Glutamatergic neuron (in vitro differentiated cells): ENCODE measurements at regions not wholly inside any gene's neighbourhood (a gene's known extent, or its start where the extent isn't known, plus 50 kb on each side); places are given as distances from the start of the nearest gene placed in this dataset.

Experiments
- DNase-seq: peaks from one replicate; pipeline ENCODE4 v3.0.0; 2022
- H3K27ac Mint-ChIP-seq: one replicate; pipeline ENCODE4 v1.8.0; 2020; ENCODE audit warnings: mild to moderate bottlenecking, mixed read lengths, inconsistent platforms; ENCODE audit not compliant: unreplicated experiment
- H3K27me3 Mint-ChIP-seq: one replicate; pipeline ENCODE4 v1.8.0; 2020; ENCODE audit warnings: mild to moderate bottlenecking, moderate library complexity, mixed read lengths, inconsistent platforms; ENCODE audit not compliant: unreplicated experiment
- H3K36me3 Mint-ChIP-seq: one replicate; pipeline ENCODE4 v1.8.0; 2020; ENCODE audit warnings: mild to moderate bottlenecking, mixed read lengths, inconsistent platforms; ENCODE audit not compliant: unreplicated experiment
- H3K4me1 Mint-ChIP-seq: one replicate; pipeline ENCODE4 v1.8.0; 2020; ENCODE audit warnings: mild to moderate bottlenecking, low read depth, mixed read lengths, inconsistent platforms; ENCODE audit not compliant: unreplicated experiment
- H3K4me3 Mint-ChIP-seq: one replicate; pipeline ENCODE4 v1.8.0; 2020; ENCODE audit warnings: mild to moderate bottlenecking, mixed read lengths, inconsistent platforms; ENCODE audit not compliant: unreplicated experiment
- H3K9me3 Mint-ChIP-seq: one replicate; pipeline ENCODE4 v1.8.0; 2020; ENCODE audit warnings: mild to moderate bottlenecking, moderate library complexity, mixed read lengths, inconsistent platforms; ENCODE audit not compliant: unreplicated experiment
- TF ChIP-seq, protein P1 (sequence below): fragments of 200-600 bp; sonication (generic); IDR thresholded peaks from one replicate; pipeline ENCODE4 v1.5.0; 2021; ENCODE audit not compliant: partially characterized antibody, unreplicated experiment

DNA sequence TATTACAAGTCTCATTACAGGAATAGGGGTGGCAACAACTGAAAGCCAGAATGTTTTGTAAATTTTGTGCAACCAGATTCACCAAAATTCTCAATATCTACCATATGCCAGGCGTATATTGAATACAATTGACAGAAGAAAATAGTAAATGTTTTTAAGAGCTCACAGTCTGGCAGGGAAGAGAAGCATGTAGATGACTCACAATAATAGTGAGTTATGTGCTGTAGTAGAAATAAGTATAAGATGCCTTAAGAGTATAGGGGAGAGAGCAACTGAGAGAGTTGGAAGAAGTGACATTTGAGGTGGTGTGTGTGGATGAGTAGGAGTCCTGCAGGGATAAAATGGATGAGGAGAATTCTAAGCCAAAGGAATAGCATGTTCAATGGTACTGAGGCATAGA lies 170.5 kb upstream of the FGGY start:
- H3K27ac Mint-ChIP-seq: no peak overlapping the region
- H3K4me1 Mint-ChIP-seq: no peaks in the 10 kb centered on the region
- H3K36me3 Mint-ChIP-seq: peaks cover 5% of the 10 kb centered on the region
- peaks cover 2% of the 10 kb centered on the region for H3K9me3 Mint-ChIP-seq
- no peak overlapping the region for H3K4me3 Mint-ChIP-seq
- TF ChIP-seq, protein P1, sequence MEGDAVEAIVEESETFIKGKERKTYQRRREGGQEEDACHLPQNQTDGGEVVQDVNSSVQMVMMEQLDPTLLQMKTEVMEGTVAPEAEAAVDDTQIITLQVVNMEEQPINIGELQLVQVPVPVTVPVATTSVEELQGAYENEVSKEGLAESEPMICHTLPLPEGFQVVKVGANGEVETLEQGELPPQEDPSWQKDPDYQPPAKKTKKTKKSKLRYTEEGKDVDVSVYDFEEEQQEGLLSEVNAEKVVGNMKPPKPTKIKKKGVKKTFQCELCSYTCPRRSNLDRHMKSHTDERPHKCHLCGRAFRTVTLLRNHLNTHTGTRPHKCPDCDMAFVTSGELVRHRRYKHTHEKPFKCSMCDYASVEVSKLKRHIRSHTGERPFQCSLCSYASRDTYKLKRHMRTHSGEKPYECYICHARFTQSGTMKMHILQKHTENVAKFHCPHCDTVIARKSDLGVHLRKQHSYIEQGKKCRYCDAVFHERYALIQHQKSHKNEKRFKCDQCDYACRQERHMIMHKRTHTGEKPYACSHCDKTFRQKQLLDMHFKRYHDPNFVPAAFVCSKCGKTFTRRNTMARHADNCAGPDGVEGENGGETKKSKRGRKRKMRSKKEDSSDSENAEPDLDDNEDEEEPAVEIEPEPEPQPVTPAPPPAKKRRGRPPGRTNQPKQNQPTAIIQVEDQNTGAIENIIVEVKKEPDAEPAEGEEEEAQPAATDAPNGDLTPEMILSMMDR: no peak
- H3K27me3 Mint-ChIP-seq: peaks cover 2% of the 10 kb centered on the region
- no peak for DNase-seq

DNA sequence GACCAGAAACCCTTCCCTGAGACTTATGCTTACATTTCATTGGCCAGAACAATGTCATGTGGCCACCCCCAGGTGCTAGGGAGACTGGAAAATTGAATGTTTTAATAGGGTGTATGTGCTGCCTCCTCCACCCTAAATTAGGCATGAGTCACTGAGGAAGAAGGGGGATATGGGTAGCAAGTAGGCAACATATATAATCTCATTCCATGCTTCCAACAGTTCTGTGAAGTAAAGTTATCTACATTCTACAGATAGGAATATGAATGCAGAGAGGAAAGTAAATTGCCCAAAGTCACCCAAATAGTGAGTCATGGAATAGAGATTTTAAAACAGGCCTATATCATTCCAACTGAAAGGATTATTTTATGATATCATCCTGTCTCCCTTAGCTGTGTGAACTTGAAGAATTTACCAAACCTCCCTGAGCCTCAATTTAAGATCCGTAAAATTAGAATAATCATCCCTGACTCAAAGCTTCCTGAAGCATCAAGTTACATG lies 168.6 kb upstream of the FGGY start:
- DNase-seq: no peak
- H3K4me1 Mint-ChIP-seq: no peaks in the 10 kb centered on the region
- H3K36me3 Mint-ChIP-seq: peaks cover 5% of the 10 kb centered on the region
- H3K4me3 Mint-ChIP-seq: no peak overlapping the region
- TF ChIP-seq, protein P1: no peak
- H3K27ac Mint-ChIP-seq: no peak overlapping the region
- no peaks in the 10 kb centered on the region for H3K9me3 Mint-ChIP-seq
- peaks cover 2% of the 10 kb centered on the region for H3K27me3 Mint-ChIP-seq

DNA sequence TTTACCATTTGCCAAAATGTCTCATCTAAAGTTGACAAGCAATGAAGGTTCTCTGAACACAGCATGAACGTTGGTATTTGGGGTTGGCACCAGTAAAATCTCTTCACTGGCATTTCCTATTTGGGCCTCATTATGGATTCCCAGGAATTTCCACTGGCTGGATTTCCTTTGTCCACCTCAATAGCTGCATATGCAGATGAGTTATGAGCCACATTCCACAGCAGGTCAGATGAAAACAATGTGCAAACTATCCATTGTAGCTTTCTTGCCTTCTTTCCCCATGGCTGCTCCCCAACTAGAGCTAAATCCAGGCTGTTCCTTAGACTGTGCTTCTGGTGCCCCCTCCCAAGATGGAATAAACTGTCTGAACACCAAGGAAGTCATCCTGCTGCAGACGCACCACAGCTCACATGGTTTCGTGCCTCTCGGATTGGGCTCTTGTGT lies 168.1 kb upstream of the FGGY start:
- H3K9me3 Mint-ChIP-seq: no peaks in the 10 kb centered on the region
- H3K4me1 Mint-ChIP-seq: no peaks in the 10 kb centered on the region
- DNase-seq: no peak
- peaks cover 5% of the 10 kb centered on the region for H3K36me3 Mint-ChIP-seq
- TF ChIP-seq, protein P1: no peak
- H3K27me3 Mint-ChIP-seq: peaks cover 2% of the 10 kb centered on the region
- H3K4me3 Mint-ChIP-seq: no peak overlapping the region
- H3K27ac Mint-ChIP-seq: no peak overlapping the region

DNA sequence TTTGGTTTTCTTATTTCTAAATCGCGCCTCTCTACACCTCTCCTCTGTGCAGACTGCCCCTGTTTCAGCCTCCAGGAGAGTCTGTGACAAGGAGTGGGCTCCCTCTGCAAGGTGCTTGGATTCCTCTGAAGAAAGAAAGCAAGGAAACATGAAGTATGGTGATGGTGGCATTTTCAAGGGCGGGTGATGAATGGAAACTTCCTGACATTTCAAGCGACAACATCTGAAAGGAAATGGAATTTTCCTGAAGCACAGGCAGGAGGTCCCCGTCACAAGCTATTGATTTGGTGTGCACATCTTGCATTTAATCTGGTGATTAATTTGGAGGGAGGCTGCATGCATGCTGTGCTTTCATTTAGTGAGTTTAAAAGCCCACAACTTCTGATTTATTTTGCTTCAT lies 164.6 kb upstream of the FGGY start:
- no peak for DNase-seq
- H3K4me3 Mint-ChIP-seq: no peak overlapping the region
- no peaks in the 10 kb centered on the region for H3K9me3 Mint-ChIP-seq
- no peaks in the 10 kb centered on the region for H3K36me3 Mint-ChIP-seq
- no peaks in the 10 kb centered on the region for H3K4me1 Mint-ChIP-seq
- TF ChIP-seq, protein P1: no peak
- H3K27ac Mint-ChIP-seq: no peak overlapping the region
- no peaks in the 10 kb centered on the region for H3K27me3 Mint-ChIP-seq

DNA sequence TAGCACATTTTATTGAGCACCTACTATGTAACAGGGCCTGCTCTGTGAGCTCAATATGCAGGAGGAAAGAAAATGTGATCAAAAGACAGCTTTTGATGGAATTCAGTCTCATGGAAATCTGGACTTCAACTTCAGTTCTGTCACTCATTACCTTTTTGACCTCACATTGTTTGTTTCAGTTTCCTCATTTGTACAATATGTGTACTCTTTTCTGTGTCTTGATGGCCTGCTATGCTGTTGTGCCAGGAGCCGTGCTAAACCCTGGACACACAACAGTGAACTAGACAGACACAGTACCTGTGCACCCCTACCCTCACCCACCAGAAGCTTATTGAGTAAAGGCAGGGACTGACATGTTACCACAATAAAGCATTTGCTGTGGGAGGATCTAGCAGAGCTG lies 162.9 kb upstream of the FGGY start:
- DNase-seq: no peak
- Mint-ChIP-seq H3K27ac (no peak overlapping the region), H3K4me1 (no peaks in the 10 kb centered on the region), H3K9me3 (no peaks in the 10 kb centered on the region), H3K36me3 (no peaks in the 10 kb centered on the region), H3K4me3 (no peak overlapping the region), H3K27me3 (no peaks in the 10 kb centered on the region)
- TF ChIP-seq, protein P1: no peak
